HG02943 (cell line): ENCODE measurements at regions not wholly inside any gene's neighbourhood (a gene's known extent, or its start where the extent isn't known, plus 50 kb on each side); places are given as distances from the start of the nearest gene placed in this dataset.

ENCODE experiments used
- ATAC-seq: cut with Tn5 transposase; IDR thresholded peaks from one replicate; pipeline ENCODE4 v1.9.1; 2021; ENCODE audit warnings: mild to moderate bottlenecking, low read depth, moderate library complexity; ENCODE audit not compliant: unreplicated experiment

GRCh38 chr1:229815076-229815475 is 189.0 kb downstream of the URB2 start:
- ATAC-seq, result no peak

- ATAC-seq, result no peak
These were observed 189.9 kb downstream of the URB2 start for GRCh38 chr1:229815961-229816360.

- ATAC-seq, result no peak
These were observed 191.9 kb downstream of the URB2 start for GRCh38 chr1:229817936-229818335.

GRCh38 chr1:229819091-229819490 is 193.0 kb downstream of the URB2 start:
- no peak for ATAC-seq

GRCh38 chr1:229822026-229822425 is 196.0 kb downstream of the URB2 start:
- no peak for ATAC-seq

- ATAC-seq, result no peak
These were observed 199.0 kb downstream of the URB2 start for GRCh38 chr1:229825042-229825441.

GRCh38 chr1:229828461-229828860 is 202.4 kb downstream of the URB2 start:
- no peak for ATAC-seq

GRCh38 chr1:229832695-229833094 is 206.6 kb downstream of the URB2 start:
- no peak for ATAC-seq

GRCh38 chr1:229834230-229834629 is 208.2 kb downstream of the URB2 start:
- ATAC-seq, result no peak

GRCh38 chr1:229835226-229835625 is 209.2 kb downstream of the URB2 start:
- no peak for ATAC-seq

GRCh38 chr1:229836324-229836723 is 210.3 kb downstream of the URB2 start:
- ATAC-seq, result no peak

GRCh38 chr1:229838204-229838603 is 212.2 kb downstream of the URB2 start:
- no peak for ATAC-seq

- no peak for ATAC-seq
These were observed 213.8 kb downstream of the URB2 start for GRCh38 chr1:229839800-229840199.

- no peak for ATAC-seq
These were observed 215.2 kb downstream of the URB2 start for GRCh38 chr1:229841230-229841629.

- no peak for ATAC-seq
These were observed 216.5 kb downstream of the URB2 start for GRCh38 chr1:229842302-229843255.

GRCh38 chr1:229843627-229844238 is 217.7 kb downstream of the URB2 start:
- no peak for ATAC-seq

GRCh38 chr1:229844675-229845074 is 218.6 kb downstream of the URB2 start:
- ATAC-seq, result no peak

GRCh38 chr1:229845410-229846138 is 219.5 kb downstream of the URB2 start:
- ATAC-seq, result no peak

- no peak for ATAC-seq
These were observed 220.3 kb downstream of the URB2 start for GRCh38 chr1:229846351-229846750.

GRCh38 chr1:229848752-229849677 is 218.0 kb upstream of the GALNT2 start:
- ATAC-seq, result no peak
